ENCODE measurements at regions not wholly inside any gene's neighbourhood (a gene's known extent, or its start where the extent isn't known, plus 50 kb on each side); places are given as distances from the start of the nearest gene placed in this dataset.
"Not testable (repeated sequence)": the region's sequence is repeated elsewhere in the genome, so short reads cannot be mapped to it uniquely, and the experiment has no call there.

DNA sequence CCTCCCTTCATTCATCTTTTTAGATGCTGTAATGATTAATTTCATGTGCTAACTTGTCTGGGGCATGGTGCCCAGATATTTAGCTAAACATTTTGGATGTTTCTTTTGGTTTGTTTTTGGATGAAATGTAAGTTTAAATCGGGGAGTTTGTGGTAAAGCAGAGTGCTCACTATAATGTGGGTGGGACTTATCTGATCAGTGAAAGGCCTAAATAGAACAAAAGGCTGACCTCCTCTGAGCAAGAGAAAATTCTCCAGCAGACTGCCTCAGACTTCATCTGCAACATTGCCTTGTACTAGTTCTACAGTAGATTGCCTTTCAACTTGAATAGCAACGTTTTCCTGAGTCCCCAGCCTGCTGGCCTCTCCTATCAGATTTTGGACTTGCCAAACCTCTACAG lies 183.6 kb downstream of the S1PR1 start:
- no peak for DNase-seq
- Mint-ChIP-seq H3K27ac (no peak overlapping the region), H3K4me3 (no peak overlapping the region), H3K9me3 (peaks cover 7% of the 10 kb centered on the region), H3K36me3 (ENCODE audit: low read depth) (no peaks in the 10 kb centered on the region), H3K4me1 (peaks cover 7% of the 10 kb centered on the region), H3K27me3 (no peaks in the 10 kb centered on the region)
- POLR2A ChIA-PET = no interaction called here
- ATAC-seq (ENCODE audit: low read depth) = no peak
- TF ChIP-seq, protein P1, sequence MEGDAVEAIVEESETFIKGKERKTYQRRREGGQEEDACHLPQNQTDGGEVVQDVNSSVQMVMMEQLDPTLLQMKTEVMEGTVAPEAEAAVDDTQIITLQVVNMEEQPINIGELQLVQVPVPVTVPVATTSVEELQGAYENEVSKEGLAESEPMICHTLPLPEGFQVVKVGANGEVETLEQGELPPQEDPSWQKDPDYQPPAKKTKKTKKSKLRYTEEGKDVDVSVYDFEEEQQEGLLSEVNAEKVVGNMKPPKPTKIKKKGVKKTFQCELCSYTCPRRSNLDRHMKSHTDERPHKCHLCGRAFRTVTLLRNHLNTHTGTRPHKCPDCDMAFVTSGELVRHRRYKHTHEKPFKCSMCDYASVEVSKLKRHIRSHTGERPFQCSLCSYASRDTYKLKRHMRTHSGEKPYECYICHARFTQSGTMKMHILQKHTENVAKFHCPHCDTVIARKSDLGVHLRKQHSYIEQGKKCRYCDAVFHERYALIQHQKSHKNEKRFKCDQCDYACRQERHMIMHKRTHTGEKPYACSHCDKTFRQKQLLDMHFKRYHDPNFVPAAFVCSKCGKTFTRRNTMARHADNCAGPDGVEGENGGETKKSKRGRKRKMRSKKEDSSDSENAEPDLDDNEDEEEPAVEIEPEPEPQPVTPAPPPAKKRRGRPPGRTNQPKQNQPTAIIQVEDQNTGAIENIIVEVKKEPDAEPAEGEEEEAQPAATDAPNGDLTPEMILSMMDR (IDR thresholded peaks at IDR 0.05) = no peak
- intact Hi-C loops (cut with micrococcal nuclease) = no loop called here
- CTCF ChIA-PET = no interaction called here

DNA sequence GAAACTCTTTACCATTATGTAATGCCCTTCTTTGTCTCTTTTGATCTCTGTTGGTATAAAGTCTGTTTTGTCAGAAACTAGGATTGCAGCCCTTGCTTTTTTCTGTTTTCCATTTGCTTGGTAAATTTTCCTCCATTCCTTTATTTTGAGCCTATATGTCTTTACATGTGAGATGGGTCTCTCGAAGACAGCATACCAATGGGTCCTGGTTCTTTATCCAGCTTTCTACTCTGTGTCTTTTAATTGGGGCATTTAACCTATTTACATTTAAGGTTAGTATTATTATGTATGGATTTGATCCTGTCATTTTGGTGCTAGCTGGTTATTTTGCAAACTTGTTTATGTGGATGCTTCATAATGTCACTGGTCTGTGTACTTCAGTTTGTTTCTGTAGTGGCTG lies 191.3 kb downstream of the S1PR1 start:
- POLR2A ChIA-PET = interaction anchor here (0.7 kb wide), 1 partner anchor 9 kb away, joined by 3 read pairs; no protein-coding TSS in a partner anchor
- H3K4me1 Mint-ChIP-seq; H3K27me3 Mint-ChIP-seq; H3K27ac Mint-ChIP-seq; H3K36me3 Mint-ChIP-seq (ENCODE audit: low read depth); CTCF ChIA-PET; H3K4me3 Mint-ChIP-seq; DNase-seq; H3K9me3 Mint-ChIP-seq; ATAC-seq (ENCODE audit: low read depth); intact Hi-C loops (cut with micrococcal nuclease): not testable (repeated sequence)

DNA sequence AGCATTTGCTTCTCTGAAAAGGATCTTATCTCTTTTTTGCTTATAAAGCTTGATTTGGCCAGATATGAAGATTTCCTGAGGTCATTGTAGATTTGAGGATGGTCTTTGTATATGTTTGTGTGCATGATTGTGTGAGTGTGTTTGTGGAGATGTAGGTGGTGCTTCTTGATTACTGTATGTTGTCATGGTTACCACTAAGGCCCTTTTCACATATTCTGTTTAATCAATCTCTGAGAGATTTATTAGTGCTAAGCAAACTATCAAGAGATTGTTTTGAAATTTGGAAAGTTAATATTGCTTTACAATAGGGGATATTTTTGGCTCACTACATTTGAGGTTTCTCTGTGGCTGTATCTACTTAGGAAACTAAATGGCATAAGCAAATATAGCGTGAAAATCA lies 191.7 kb downstream of the S1PR1 start:
- Mint-ChIP-seq H3K4me1 (peaks cover 9% of the 10 kb centered on the region), H3K36me3 (ENCODE audit: low read depth) (no peaks in the 10 kb centered on the region), H3K9me3 (peaks cover 4% of the 10 kb centered on the region), H3K27ac (no peak overlapping the region), H3K27me3 (no peaks in the 10 kb centered on the region), H3K4me3 (no peak overlapping the region)
- CTCF ChIA-PET = no interaction called here
- ATAC-seq (ENCODE audit: low read depth) (no peak), DNase-seq (no peak)
- TF ChIP-seq, protein P1 (IDR thresholded peaks at IDR 0.05) = no peak
- intact Hi-C loops (cut with micrococcal nuclease) = no loop called here
- POLR2A ChIA-PET = no interaction called here

DNA sequence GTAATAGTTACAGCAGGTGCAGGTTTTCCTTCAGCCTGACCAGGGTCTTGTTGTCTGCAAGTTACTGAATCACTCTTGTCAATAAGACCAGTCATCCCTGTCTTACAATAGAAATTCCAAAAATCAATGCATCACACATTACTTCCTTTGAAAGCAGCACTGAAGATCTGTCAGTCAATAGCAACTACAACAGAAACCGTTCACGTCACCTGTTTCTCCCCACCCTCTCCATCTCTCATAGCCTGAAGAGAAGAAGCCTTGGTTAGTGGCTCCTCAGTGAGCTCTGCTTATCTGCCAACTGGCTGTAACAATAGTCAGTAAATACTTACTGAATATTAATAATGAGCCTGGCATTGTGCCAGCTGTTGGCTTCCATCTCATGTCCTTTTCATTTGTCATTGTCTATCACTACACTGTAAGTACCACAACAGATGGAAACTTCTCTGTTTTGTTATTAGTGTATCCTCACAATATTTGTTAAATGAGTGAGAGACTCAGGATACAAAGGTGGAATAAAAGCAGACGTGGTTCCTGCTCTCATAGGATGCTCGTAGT lies 195.2 kb downstream of the S1PR1 start:
- CTCF ChIA-PET = no interaction called here
- intact Hi-C loops (cut with micrococcal nuclease) = loop anchor here (10.0 kb wide), 2 partner anchors 367 to 977 kb away; no protein-coding TSS in a partner anchor
- no peaks in the 10 kb centered on the region for H3K27me3 Mint-ChIP-seq
- POLR2A ChIA-PET = no interaction called here
- H3K9me3 Mint-ChIP-seq = no peaks in the 10 kb centered on the region
- H3K27ac Mint-ChIP-seq = no peak overlapping the region
- no peak for ATAC-seq (ENCODE audit: low read depth)
- H3K36me3 Mint-ChIP-seq (ENCODE audit: low read depth) = no peaks in the 10 kb centered on the region
- DNase-seq = no peak
- peaks cover 23% of the 10 kb centered on the region for H3K4me1 Mint-ChIP-seq
- H3K4me3 Mint-ChIP-seq = no peak overlapping the region
- TF ChIP-seq, protein P1 (IDR thresholded peaks at IDR 0.05) = no peak

DNA sequence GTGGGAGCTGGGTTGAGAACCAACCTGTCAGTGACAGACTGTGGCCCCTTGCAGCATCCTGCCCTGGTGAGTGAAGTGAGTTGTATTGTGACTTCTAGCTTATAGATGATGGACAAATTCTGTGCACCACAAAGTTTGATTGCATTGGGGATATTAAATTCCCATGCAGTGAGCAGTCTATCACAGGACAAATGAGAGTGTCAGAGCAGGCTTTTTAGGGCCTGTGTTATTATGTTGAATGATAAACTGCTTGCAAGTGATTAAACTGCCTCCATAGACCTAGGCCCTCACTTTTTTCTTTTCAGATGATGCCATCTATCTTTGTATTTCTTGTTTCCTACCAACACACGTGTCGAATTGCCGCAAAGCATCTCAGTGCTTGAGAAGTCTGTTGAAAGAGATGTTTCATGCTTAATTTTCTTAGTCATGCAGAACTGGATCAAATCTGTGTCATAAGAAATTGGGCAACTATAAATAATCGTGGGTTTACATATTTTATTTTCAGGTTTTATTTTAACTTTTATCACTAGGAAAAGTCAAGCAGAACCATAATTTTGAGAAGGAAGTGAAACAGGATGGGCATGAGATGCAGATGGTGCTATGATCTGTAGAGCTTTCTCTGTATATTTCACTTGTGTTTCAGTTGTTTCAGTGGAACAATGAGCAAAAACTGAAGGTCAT lies 199.2 kb downstream of the S1PR1 start:
- peaks cover 42% of the 10 kb centered on the region for H3K4me1 Mint-ChIP-seq
- H3K9me3 Mint-ChIP-seq = no peaks in the 10 kb centered on the region
- ATAC-seq (ENCODE audit: low read depth) (peak; percentile 80), DNase-seq (no peak)
- intact Hi-C loops (cut with micrococcal nuclease) = loop anchor here (1.0 to 10.0 kb wide), 9 partner anchors 28 to 981 kb away; no protein-coding TSS in a partner anchor
- ChIA-PET CTCF (interaction anchor here (0.9 to 4.7 kb wide), 6 partner anchors 27 to 198 kb away, joined by 3 to 77 read pairs (median 10); no protein-coding TSS in a partner anchor), POLR2A (interaction anchor here (1.3 to 2.8 kb wide), 5 partner anchors 26 to 200 kb away, joined by 4 to 28 read pairs (median 12); no protein-coding TSS in a partner anchor)
- TF ChIP-seq, protein P1 (IDR thresholded peaks at IDR 0.05) = no peak
- H3K27me3 Mint-ChIP-seq = no peaks in the 10 kb centered on the region
- no peaks in the 10 kb centered on the region for H3K36me3 Mint-ChIP-seq (ENCODE audit: low read depth)
- peak overlapping the region; percentile 24 for H3K4me3 Mint-ChIP-seq
- H3K27ac Mint-ChIP-seq = peak overlapping the region; percentile 76

Data from activated B cell treated with CpG ODN at 0.5 μM for 24 hours (primary cell).